ENCODE measurements at regions not wholly inside any gene's neighbourhood (a gene's known extent, or its start where the extent isn't known, plus 50 kb on each side); places are given as distances from the start of the nearest gene placed in this dataset.

DNA sequence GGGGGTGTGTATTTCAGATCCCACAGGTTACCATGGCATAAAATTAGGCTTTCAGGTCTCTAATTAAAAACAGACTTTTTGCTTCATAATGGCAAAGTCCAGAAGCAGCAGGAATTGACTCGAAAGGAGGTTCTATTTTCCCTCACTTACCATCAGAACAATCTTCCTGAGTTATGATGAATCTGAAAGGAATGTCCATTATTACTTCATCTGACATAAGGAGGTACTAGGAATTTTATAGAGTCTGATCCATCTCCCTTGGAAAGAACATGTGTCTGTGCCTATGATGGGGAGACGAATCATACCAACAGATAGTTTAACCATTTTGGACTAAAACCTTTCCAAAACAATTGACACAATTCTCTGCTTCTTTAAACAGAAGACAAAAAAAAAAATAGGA lies 206.3 kb upstream of the FGF13 start:
- TF ChIP-seq POLR2AphosphoS5 (IDR thresholded peaks at IDR 0.05; ENCODE audit: low read depth) (no peak), SPI1 (IDR thresholded peaks at IDR 0.05; ENCODE audit: borderline replicate concordance, low read depth) (no peak)
- TF ChIP-seq, protein P1, sequence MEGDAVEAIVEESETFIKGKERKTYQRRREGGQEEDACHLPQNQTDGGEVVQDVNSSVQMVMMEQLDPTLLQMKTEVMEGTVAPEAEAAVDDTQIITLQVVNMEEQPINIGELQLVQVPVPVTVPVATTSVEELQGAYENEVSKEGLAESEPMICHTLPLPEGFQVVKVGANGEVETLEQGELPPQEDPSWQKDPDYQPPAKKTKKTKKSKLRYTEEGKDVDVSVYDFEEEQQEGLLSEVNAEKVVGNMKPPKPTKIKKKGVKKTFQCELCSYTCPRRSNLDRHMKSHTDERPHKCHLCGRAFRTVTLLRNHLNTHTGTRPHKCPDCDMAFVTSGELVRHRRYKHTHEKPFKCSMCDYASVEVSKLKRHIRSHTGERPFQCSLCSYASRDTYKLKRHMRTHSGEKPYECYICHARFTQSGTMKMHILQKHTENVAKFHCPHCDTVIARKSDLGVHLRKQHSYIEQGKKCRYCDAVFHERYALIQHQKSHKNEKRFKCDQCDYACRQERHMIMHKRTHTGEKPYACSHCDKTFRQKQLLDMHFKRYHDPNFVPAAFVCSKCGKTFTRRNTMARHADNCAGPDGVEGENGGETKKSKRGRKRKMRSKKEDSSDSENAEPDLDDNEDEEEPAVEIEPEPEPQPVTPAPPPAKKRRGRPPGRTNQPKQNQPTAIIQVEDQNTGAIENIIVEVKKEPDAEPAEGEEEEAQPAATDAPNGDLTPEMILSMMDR (IDR thresholded peaks at IDR 0.05; ENCODE audit: insufficient read depth, low read length): no peak
- no peak for DNase-seq (ENCODE audit: low read depth in 1 of 2, low spot score in 1 of 2)
- Histone ChIP-seq H3K27me3 (ENCODE audit: insufficient read depth, poor library complexity, severe bottlenecking) (peaks cover 2% of the 10 kb centered on the region), H3K27ac (replicated peaks) (no peak overlapping the region), H3K4me3 (replicated peaks; ENCODE audit: insufficient read depth, low read length) (no peak overlapping the region)

DNA sequence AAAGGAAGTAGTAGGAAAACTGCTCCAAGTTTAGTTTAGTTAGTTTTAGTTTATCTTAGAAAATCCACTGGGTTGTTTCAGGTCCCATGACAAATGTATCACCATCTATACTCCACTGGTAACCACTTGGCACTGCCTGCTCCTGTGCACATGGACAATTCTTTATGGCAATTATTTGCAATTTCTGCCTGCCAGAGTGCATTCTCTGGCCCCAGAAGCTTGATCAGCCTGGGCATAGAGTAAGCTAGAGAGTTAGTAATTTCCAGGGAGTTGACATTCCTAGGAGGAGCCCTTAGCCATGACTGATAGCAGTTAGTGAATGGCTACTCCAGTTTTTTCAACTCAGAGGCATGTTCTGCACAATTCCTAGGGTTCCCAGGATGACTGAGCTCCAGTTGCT lies 203.2 kb upstream of the FGF13 start:
- H3K4me3 ChIP-seq (replicated peaks; ENCODE audit: insufficient read depth, low read length): no peak overlapping the region
- no peak overlapping the region for H3K27ac ChIP-seq (replicated peaks)
- TF ChIP-seq, protein P1 (IDR thresholded peaks at IDR 0.05; ENCODE audit: insufficient read depth, low read length): no peak
- TF ChIP-seq, protein P2, sequence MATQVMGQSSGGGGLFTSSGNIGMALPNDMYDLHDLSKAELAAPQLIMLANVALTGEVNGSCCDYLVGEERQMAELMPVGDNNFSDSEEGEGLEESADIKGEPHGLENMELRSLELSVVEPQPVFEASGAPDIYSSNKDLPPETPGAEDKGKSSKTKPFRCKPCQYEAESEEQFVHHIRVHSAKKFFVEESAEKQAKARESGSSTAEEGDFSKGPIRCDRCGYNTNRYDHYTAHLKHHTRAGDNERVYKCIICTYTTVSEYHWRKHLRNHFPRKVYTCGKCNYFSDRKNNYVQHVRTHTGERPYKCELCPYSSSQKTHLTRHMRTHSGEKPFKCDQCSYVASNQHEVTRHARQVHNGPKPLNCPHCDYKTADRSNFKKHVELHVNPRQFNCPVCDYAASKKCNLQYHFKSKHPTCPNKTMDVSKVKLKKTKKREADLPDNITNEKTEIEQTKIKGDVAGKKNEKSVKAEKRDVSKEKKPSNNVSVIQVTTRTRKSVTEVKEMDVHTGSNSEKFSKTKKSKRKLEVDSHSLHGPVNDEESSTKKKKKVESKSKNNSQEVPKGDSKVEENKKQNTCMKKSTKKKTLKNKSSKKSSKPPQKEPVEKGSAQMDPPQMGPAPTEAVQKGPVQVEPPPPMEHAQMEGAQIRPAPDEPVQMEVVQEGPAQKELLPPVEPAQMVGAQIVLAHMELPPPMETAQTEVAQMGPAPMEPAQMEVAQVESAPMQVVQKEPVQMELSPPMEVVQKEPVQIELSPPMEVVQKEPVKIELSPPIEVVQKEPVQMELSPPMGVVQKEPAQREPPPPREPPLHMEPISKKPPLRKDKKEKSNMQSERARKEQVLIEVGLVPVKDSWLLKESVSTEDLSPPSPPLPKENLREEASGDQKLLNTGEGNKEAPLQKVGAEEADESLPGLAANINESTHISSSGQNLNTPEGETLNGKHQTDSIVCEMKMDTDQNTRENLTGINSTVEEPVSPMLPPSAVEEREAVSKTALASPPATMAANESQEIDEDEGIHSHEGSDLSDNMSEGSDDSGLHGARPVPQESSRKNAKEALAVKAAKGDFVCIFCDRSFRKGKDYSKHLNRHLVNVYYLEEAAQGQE (IDR thresholded peaks at IDR 0.05; ENCODE audit: insufficient replicate concordance, low read depth): no peak
- no peak for TF ChIP-seq SPI1 (IDR thresholded peaks at IDR 0.05; ENCODE audit: borderline replicate concordance, low read depth)
- no peak for TF ChIP-seq GABPA (IDR thresholded peaks at IDR 0.05; ENCODE audit: low read depth)
- no peak for TF ChIP-seq POLR2AphosphoS5 (IDR thresholded peaks at IDR 0.05; ENCODE audit: low read depth)
- peaks cover 2% of the 10 kb centered on the region for H3K27me3 ChIP-seq (ENCODE audit: insufficient read depth, poor library complexity, severe bottlenecking)
- DNase-seq (ENCODE audit: low read depth in 1 of 2, low spot score in 1 of 2): no peak

DNA sequence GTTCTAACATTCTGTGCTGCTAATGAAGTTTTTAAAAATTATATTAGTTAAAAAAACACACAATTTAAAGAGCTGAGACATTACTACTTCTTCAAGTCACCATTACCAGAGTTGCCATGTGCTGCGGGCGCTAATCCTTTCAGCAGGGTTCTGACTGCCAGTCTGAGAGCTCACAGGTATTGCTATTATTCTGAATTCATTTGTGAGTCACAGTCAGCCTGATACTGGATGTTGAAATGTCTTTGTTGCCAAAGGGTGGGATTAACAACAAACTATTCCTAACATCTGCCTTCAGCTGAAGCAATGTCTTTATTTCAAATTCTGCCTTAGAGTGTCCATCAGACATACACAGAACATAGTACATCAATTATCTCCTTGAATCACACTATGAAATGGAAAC lies 197.1 kb upstream of the FGF13 start:
- TF ChIP-seq SPI1 (IDR thresholded peaks at IDR 0.05; ENCODE audit: borderline replicate concordance, low read depth) (no peak), GABPA (IDR thresholded peaks at IDR 0.05; ENCODE audit: low read depth) (no peak), POLR2AphosphoS5 (IDR thresholded peaks at IDR 0.05; ENCODE audit: low read depth) (no peak)
- TF ChIP-seq, protein P1 (IDR thresholded peaks at IDR 0.05; ENCODE audit: insufficient read depth, low read length): no peak
- TF ChIP-seq, protein P2 (IDR thresholded peaks at IDR 0.05; ENCODE audit: insufficient replicate concordance, low read depth): no peak
- no peak for DNase-seq (ENCODE audit: low read depth in 1 of 2, low spot score in 1 of 2)
- H3K27ac ChIP-seq (replicated peaks): no peak overlapping the region
- H3K27me3 ChIP-seq (ENCODE audit: insufficient read depth, poor library complexity, severe bottlenecking): no peaks in the 10 kb centered on the region
- H3K4me3 ChIP-seq (replicated peaks; ENCODE audit: insufficient read depth, low read length): no peak overlapping the region

Data from HL-60 (cell line).